HEK293 (cell line): ENCODE measurements at regions not wholly inside any gene's neighbourhood (a gene's known extent, or its start where the extent isn't known, plus 50 kb on each side); places are given as distances from the start of the nearest gene placed in this dataset.

Experiments
- ZBTB8A ChIP-seq: fragments of 450-650 bp; formaldehyde crosslinking; IDR thresholded peaks from 2 replicates; pipeline ENCODE4 v1.5.1; 2016; ENCODE audit warnings: missing biosample characterization, missing genetic modification characterization
- ZNF121 ChIP-seq: fragments of 450-650 bp; formaldehyde crosslinking; IDR thresholded peaks from 2 replicates; pipeline ENCODE4 v1.5.1; 2016; ENCODE audit warnings: missing biosample characterization, missing genetic modification characterization
- ZNF747 ChIP-seq: fragments of 450-650 bp; formaldehyde crosslinking; IDR thresholded peaks from 2 replicates; pipeline ENCODE4 v1.5.1; 2016; ENCODE audit warnings: missing biosample characterization, missing genetic modification characterization
- ZNF768 ChIP-seq: fragments of 450-650 bp; formaldehyde crosslinking; IDR thresholded peaks from 2 replicates; pipeline ENCODE4 v1.5.1; 2018; ENCODE audit warnings: missing biosample characterization, mild to moderate bottlenecking, missing genetic modification characterization
- ZNF776 ChIP-seq: fragments of 450-650 bp; formaldehyde crosslinking; IDR thresholded peaks from 2 replicates; pipeline ENCODE4 v1.5.0; 2017; ENCODE audit warnings: missing biosample characterization, missing genetic modification characterization, borderline replicate concordance
- TF ChIP-seq, protein P1 (sequence below): fragments of 450-650 bp; formaldehyde crosslinking; IDR thresholded peaks from 2 replicates; pipeline ENCODE4 v1.5.1; 2016; ENCODE audit warnings: missing biosample characterization, missing genetic modification characterization

DNA sequence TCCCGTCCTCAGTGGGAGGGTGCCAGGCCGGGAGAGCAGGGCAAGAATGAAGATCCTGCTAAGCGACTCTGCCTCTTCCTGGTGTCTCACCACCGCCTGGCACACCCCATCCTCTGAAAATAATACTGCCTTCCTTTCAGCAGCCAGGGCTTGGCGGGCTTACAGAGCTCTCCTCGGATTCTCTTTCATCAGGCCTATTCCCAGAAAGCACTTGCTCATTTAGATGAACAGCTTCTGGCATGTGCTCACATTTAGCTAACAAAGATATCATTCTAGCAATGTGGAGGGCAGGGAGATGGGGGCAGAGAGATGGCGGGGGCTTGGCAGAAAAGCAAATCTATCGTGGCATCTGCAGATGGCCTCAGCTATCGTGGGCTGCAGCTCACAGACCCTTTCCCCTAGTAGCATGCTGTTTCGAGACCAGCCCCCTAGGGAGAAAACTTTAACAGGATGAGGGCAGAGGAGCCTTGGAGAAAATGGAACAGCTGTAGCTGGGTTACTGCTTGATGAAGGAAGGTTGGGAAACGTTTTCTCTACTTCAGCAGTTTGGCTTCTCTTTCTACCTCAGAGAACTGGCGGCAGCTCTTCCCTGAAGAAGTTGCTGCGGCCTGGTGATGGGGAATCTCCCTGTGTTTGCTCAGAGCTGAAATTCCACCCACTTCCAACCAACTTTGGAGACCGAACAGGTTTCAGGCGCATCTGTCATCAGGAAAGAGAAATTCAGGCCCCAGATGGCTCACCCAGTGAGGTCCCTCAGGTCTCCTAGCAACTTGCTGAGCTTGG is 102.1 kb downstream of the TMEM174 start:
- no peak for TF ChIP-seq ZNF768 (tag by site-specific recombination)
- TF ChIP-seq ZNF776 (tag by site-specific recombination): no peak
- TF ChIP-seq, protein P1, sequence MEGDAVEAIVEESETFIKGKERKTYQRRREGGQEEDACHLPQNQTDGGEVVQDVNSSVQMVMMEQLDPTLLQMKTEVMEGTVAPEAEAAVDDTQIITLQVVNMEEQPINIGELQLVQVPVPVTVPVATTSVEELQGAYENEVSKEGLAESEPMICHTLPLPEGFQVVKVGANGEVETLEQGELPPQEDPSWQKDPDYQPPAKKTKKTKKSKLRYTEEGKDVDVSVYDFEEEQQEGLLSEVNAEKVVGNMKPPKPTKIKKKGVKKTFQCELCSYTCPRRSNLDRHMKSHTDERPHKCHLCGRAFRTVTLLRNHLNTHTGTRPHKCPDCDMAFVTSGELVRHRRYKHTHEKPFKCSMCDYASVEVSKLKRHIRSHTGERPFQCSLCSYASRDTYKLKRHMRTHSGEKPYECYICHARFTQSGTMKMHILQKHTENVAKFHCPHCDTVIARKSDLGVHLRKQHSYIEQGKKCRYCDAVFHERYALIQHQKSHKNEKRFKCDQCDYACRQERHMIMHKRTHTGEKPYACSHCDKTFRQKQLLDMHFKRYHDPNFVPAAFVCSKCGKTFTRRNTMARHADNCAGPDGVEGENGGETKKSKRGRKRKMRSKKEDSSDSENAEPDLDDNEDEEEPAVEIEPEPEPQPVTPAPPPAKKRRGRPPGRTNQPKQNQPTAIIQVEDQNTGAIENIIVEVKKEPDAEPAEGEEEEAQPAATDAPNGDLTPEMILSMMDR (tag by site-specific recombination): no peak
- no peak for TF ChIP-seq ZNF121 (tag by site-specific recombination)
- no peak for TF ChIP-seq ZBTB8A
- no peak for TF ChIP-seq ZNF747 (tag by site-specific recombination)
